ENCODE measurements at regions not wholly inside any gene's neighbourhood (a gene's known extent, or its start where the extent isn't known, plus 50 kb on each side); places are given as distances from the start of the nearest gene placed in this dataset.

DNA sequence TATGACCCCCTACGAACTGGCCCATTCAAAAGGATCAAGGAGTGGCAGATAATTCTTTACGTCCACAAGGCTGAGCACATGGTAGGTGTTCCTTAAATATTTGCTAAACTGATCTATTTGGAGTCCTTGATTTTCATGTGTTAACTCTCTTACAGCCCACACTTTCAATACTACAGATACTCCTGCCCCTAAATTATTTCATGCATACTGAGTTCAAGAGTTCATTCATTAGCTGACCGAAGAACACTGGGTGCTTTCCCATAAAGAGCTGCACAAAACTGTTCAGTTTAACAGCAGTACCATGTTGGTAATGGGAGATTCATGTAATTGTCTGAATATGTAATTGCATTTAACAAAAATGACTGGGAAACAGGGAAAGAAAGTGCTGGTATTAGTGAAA lies 170.5 kb upstream of the ADO start:
- TF ChIP-seq POLR2AphosphoS5 (IDR thresholded peaks at IDR 0.05; ENCODE audit: low read depth, low read length) (no peak), TAF1 (IDR thresholded peaks at IDR 0.05; ENCODE audit: low read depth, low read length) (no peak)

All from GM12891 (cell line).